ENCODE measurements at regions not wholly inside any gene's neighbourhood (a gene's known extent, or its start where the extent isn't known, plus 50 kb on each side); places are given as distances from the start of the nearest gene placed in this dataset.

DNA sequence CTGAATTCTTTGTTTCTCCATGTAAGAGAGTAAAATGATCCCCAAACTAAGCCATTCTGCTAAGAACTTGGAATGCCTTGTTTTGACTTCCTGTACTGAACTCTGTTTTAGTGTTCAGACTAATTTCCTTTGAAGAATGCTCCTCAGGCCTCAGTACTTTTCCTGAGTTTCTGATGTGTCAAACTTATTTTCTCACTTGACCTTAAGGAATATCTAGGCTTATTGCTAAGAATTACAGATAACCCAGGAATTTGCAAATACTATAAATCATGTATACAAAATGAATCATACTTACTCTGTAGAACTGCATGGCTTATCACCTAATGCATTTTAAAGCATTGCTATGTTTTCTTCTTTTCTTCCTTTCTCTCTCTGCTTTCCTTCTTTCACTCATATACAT lies 93.1 kb upstream of the PKP2 start:
- no peak for TF ChIP-seq EP300 (IDR thresholded peaks at IDR 0.05)
- TF ChIP-seq, protein P1, sequence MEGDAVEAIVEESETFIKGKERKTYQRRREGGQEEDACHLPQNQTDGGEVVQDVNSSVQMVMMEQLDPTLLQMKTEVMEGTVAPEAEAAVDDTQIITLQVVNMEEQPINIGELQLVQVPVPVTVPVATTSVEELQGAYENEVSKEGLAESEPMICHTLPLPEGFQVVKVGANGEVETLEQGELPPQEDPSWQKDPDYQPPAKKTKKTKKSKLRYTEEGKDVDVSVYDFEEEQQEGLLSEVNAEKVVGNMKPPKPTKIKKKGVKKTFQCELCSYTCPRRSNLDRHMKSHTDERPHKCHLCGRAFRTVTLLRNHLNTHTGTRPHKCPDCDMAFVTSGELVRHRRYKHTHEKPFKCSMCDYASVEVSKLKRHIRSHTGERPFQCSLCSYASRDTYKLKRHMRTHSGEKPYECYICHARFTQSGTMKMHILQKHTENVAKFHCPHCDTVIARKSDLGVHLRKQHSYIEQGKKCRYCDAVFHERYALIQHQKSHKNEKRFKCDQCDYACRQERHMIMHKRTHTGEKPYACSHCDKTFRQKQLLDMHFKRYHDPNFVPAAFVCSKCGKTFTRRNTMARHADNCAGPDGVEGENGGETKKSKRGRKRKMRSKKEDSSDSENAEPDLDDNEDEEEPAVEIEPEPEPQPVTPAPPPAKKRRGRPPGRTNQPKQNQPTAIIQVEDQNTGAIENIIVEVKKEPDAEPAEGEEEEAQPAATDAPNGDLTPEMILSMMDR (IDR thresholded peaks at IDR 0.05) = no peak
- no peak for TF ChIP-seq POLR2A (IDR thresholded peaks at IDR 0.05; ENCODE audit: low read depth)
